KG1 (cell line): ENCODE measurements at regions not wholly inside any gene's neighbourhood (a gene's known extent, or its start where the extent isn't known, plus 50 kb on each side); places are given as distances from the start of the nearest gene placed in this dataset.
"Not testable (repeated sequence)": the region's sequence is repeated elsewhere in the genome, so short reads cannot be mapped to it uniquely, and the experiment has no call there.

Experiments used
- DNase-seq: peaks from one replicate; lab custom pipeline; 2025; lab: John Stamatoyannopoulos, UW

DNA sequence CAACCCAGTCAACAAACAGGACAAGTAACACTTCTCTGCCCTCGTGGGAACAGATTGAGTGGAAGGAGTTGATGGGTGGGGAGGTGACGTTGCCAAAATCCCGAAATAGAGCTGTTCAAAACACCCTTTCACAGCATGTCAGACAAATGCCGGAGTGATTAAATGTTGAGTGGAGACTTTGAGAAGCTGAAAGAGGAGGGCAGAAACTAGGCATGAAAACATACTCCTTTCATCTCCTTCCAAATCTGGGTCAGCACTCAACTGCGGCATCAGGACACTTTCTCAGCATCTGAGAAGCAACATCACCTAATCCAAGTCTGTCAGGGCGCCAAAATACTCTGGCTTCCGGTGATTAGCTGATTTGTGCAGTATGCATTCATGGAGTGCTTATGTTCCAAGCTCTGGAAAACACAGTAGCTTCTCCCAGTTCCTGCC is 51.5 kb upstream of the MRI1 start:
- DNase-seq = no peak

GRCh38 chr19:13707915-13708314 is 56.4 kb upstream of the MRI1 start:
- DNase-seq = no peak

DNA sequence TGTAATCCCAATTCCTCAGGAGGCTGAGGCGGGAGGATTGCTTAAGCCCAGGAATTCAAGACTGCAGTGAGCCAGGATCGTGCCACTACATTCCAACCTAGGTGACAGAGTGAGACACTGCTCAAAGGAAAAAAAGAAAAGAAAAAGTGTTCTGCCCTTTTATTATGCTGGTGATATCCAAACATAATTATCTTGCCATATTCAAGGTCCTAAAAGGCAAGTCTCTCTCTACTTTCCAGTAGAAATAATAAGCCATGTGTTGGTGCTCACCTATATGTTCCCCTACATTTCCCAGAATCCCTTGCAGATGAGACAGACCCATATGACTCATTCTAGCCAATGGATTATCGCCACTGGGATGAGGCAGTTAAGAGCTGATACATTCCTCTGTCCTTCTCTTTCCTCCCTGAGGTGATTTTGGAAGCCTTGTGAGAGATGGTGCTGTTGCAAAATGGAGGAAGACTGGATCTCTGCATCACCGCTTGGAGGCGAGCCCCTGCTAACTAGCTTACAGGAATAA is 58.3 kb upstream of the MRI1 start:
- no peak for DNase-seq

DNA sequence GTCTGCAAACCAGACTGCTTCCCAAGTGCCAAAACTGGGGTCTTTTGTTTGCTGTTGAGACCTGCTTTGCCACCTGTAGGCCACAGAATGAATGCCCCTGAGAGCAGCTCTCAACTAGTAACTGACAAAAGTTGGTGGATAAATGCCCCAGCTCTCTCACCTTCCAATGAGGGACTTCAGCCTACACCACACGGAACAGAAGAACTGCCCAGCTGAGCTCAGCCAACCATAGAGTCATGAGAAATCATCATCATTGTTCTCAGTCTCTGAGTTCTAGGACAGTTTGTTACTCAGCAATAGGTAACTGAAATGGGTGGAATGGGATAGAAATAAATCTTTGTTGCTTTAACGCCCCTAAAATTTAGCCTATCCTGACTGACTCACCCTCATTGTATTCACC is 59.1 kb upstream of the MRI1 start:
- DNase-seq = no peak

GRCh38 chr19:13701624-13702023 is 62.7 kb upstream of the MRI1 start:
- DNase-seq = no peak

- DNase-seq = no peak
Measured at GRCh38 chr19:13700621-13701020, 63.7 kb upstream of the MRI1 start.

DNA sequence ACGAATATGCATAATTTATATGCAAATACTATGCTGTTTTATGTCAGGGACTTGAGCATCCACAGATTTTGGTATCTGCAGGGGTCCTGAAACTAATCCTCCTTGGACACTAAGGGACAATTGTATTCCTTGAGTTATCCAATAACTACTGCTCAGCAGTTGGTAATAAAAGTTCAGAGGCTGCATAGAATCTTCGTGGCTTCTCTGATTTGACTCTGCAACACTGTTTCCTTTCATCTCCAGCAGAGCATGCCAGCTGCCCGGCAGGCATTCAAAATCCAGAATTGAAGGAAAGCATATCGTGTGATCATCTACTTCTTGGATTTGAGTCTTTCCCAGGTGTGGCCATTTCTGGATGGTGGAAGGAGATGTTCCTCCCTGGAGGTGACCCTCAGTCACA is 64.5 kb upstream of the MRI1 start:
- DNase-seq = no peak

DNA sequence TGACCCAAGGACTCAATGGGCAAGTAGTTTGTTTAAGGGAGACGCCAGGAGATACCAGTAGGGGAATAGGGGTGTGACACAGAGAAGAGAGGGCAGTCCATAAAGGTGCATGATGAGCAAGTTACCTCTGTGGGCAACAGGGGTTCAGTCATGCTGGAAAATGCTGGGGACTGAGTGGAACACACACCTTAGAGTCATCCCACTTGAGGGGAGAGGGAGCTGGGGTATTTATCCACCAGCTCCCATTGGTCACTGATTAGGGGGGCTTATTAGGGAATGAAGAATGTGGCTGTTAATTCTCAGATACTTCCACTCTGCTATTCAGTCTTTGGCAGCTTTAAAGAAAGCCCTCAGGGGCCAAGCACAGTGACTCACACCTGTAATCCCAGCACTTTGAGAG is 67.5 kb upstream of the MRI1 start:
- DNase-seq = no peak

DNA sequence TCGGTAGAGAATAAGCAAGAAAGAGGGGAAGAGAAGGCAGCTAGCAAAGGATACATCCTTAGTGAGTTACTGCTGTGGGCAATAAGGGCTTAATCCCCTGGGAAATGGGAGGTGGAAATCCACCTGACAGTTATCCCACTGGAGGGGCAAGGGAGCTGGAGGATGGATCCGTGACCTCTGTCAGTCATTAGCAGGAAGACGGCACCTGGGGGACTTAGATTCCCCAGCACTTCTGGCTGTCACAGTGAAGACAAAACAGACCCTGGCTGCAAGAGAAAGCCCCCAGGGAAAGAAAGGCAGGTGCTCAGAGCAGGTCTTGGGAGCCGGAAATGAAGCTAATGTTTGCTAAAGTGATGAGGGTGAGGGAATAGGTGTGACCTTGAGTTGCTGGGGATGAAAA is 70.4 kb upstream of the MRI1 start:
- no peak for DNase-seq

DNA sequence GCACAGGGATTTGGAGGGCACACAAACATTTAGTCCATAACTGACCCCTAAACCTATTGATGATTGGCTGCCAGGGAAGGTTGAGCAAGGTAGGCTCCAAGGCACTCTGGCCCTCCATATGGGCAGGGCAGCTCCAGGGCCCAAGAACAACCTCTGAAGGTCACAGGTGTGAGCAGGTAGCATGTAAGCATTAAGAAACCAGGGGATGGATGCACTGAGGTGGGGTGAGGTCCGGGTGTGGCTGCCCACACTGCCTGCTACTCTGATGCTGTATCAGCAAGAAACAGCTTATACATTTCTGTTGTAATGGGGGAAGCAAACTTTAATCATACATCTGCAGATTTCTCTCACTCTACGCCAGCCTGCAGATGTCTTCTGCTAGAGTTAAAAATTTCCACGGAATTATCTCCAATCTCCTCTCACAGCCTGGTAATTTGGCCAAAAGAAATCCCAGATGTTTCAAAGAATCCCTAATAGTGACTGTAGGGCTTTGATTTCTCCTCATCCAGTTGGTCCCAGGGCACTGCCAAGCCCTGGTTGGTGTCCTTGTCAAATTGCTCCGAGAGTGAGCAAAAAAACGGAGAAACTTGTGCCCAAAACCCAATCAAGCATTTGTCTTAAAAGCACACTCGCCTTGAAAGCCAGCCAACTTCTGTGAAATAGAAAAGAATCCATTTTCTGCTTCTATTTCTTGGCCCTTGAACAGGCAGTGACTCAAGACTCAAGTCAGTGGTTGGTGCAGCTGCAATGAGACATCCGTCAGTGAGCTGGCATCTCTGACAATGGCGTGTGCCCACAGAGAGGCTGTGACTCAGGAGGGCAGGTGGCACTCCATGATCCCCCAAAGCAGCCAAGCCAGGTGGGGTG is 72.5 kb upstream of the MRI1 start:
- no peak for DNase-seq

DNA sequence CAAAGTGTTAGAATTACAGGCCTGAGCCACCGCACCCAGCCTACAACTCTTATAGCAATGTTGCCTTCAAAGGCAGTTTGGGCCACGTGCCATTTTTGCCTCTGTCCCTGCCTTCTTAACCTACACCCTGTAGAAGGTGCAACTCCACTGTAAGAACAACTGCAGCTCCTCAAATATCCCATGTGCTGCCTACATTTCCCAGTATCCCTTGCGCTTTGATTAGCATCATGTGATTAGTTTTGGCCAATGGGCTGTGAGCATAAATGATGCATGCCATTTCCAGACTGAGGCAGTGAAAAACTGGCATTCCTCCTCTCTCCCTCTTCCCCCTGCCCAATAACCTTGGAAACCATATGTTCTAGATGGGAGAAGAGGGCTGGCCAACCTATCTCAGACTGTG is 75.2 kb upstream of the MRI1 start:
- DNase-seq = no peak

DNA sequence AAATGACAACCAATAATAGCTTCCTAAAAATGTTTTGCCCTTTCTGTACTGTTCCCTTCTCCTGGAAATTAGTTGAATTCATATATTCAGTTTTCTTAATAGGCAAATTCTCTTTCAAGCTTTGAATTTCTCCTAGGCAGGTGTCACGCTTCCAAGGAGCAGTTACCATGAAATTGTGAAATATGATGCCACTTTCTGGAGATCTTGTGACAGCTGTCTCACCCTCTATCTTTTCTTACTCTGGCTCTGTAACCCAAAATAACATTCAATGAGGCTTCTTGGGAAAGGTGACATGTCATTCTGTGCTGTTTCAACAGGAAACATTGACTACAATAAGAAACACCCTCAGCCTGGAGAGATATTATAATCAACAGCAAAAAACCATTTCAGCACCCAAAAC is 80.3 kb upstream of the MRI1 start:
- DNase-seq = no peak

- no peak for DNase-seq
Measured at GRCh38 chr19:13681509-13681908, 82.8 kb upstream of the MRI1 start.

- not testable (repeated sequence) for DNase-seq
Measured at GRCh38 chr19:13680708-13681360, 83.5 kb upstream of the MRI1 start.

GRCh38 chr19:13676967-13677366 is 87.4 kb upstream of the MRI1 start:
- not testable (repeated sequence) for DNase-seq

DNA sequence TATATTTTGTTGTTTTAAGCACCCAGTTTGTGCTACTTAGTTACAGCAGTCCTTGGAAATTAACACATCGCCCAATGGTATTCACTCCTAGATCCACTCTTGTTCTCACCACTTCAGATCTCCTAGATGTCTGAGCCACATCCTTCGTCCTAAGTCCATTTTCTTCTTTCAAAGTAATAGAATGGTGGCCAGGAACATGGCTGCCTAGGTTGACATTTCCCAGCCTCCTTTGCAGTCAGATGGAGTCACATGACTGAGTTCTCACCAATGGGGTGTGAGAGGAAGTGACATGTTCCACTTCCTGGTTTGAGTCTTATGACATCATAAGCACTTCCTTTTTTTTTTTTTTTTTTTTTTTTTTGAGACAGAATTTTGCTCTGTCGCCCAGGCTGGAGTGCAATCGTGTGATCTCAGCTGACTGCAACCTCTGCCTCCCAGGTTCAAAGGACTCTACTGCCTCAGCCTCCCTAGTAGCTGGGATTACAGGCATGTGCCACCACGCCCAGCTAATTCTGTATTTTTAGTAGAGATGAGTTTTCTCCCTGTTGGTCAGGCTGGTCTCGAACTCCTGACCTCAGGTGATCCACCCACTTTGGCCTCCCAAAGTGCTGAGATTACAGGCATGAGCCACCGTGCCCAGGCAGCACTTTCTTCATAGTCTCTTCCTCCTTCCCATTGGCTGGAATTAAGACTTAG is 91.7 kb upstream of the MRI1 start:
- DNase-seq = not testable (repeated sequence)

GRCh38 chr19:13670846-13671245 is 93.5 kb upstream of the MRI1 start:
- no peak for DNase-seq

- no peak for DNase-seq
Measured at GRCh38 chr19:13669780-13670355, 94.5 kb upstream of the MRI1 start.

- DNase-seq = no peak
Measured at GRCh38 chr19:13668964-13669363, 95.4 kb upstream of the MRI1 start.

DNA sequence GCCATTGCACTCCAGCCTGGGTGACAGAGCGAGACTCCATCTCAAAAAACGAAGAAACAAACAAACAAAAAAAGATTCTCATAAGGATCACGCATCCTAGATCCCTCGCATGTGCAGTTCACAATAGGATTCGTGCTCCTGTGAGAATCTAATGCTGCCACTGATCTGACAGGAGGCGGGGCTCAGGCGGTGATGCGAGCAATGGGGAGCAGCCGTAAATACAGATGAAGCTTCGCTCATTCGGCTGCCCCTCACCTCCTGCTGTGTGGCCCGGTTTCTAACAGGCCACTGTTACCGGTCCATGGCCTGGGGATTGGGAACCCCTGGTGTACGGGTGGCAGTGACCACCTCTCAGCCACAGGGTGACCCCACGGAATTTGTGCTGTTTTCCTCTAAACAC is 98.2 kb upstream of the MRI1 start:
- no peak for DNase-seq

GRCh38 chr19:13665125-13665905 is 99.0 kb upstream of the MRI1 start:
- no peak for DNase-seq
